ENCODE measurements at regions not wholly inside any gene's neighbourhood (a gene's known extent, or its start where the extent isn't known, plus 50 kb on each side); places are given as distances from the start of the nearest gene placed in this dataset.
"Not testable (repeated sequence)": the region's sequence is repeated elsewhere in the genome, so short reads cannot be mapped to it uniquely, and the experiment has no call there.

- DNase-seq, result no peak
Observed at GRCh38 chrX:13179100-13179499, 134.7 kb upstream of the FAM9C start.

- peak; percentile 52 for DNase-seq
Observed at GRCh38 chrX:13177921-13178566, 133.6 kb upstream of the FAM9C start.

GRCh38 chrX:13175056-13175455 lies 130.6 kb upstream of the FAM9C start:
- DNase-seq, result no peak

- no peak for DNase-seq
Observed at GRCh38 chrX:13170966-13171558, 126.6 kb upstream of the FAM9C start.

GRCh38 chrX:13169684-13170083 lies 125.3 kb upstream of the FAM9C start:
- DNase-seq, result no peak

- no peak for DNase-seq
Observed at GRCh38 chrX:13168269-13168668, 123.8 kb upstream of the FAM9C start.

- DNase-seq, result peak; percentile 10
Observed at GRCh38 chrX:13167481-13168231, 123.2 kb upstream of the FAM9C start.

- peak; percentile 65 for DNase-seq
Observed at GRCh38 chrX:13165266-13166189, 121.1 kb upstream of the FAM9C start.

- no peak for DNase-seq
Observed at GRCh38 chrX:13164611-13165010, 120.2 kb upstream of the FAM9C start.

GRCh38 chrX:13162772-13163410 lies 118.5 kb upstream of the FAM9C start:
- DNase-seq, result no peak

GRCh38 chrX:13159886-13160285 lies 115.5 kb upstream of the FAM9C start:
- no peak for DNase-seq

- DNase-seq, result no peak
Observed at GRCh38 chrX:13158911-13159310, 114.5 kb upstream of the FAM9C start.

GRCh38 chrX:13155550-13155949 lies 111.1 kb upstream of the FAM9C start:
- DNase-seq, result not testable (repeated sequence)

- DNase-seq, result no peak
Observed at GRCh38 chrX:13153796-13154195, 109.4 kb upstream of the FAM9C start.

- DNase-seq, result no peak
Observed at GRCh38 chrX:13152518-13153185, 108.2 kb upstream of the FAM9C start.

- DNase-seq, result no peak
Observed at GRCh38 chrX:13151828-13152517, 107.6 kb upstream of the FAM9C start.

GRCh38 chrX:13149702-13150350 lies 105.4 kb upstream of the FAM9C start:
- no peak for DNase-seq

GRCh38 chrX:13147733-13148132 lies 103.3 kb upstream of the FAM9C start:
- no peak for DNase-seq

- DNase-seq, result no peak
Observed at GRCh38 chrX:13147147-13147546, 102.7 kb upstream of the FAM9C start.

- DNase-seq, result no peak
Observed at GRCh38 chrX:13144927-13145655, 100.7 kb upstream of the FAM9C start.
